Keratinocyte (primary cell): ENCODE measurements at regions not wholly inside any gene's neighbourhood (a gene's known extent, or its start where the extent isn't known, plus 50 kb on each side); places are given as distances from the start of the nearest gene placed in this dataset.
A peak's percentile ranks its signal among the peaks of the same experiment; 100 is the strongest.

Source experiments
- DNase-seq: peaks from one replicate; pipeline ENCODE4 v3.0.0-alpha.2; 2011; ENCODE audit warnings: low read depth, missing footprints, low spot score
- FAIRE-seq: peaks from 2 replicates; lab custom pipeline; 2011; peaks lifted over from hg19 to GRCh38; lab: Jason Lieb, UNC
- H2AFZ ChIP-seq: 2 replicates; pipeline ENCODE4 v1.6.0; 2012; ENCODE audit warnings: low read length, control low read depth, inconsistent platforms; ENCODE audit not compliant: control insufficient read depth
- H3K27ac ChIP-seq: 2 replicates; pipeline ENCODE4 v1.5.1; 2011; ENCODE audit warnings: low read length; ENCODE audit not compliant: control insufficient read depth, insufficient read depth
- H3K27me3 ChIP-seq: 3 replicates; pipeline ENCODE4 v1.6.0; 2011; ENCODE audit warnings: low read length; ENCODE audit not compliant: control insufficient read depth, insufficient read depth; ENCODE audit errors: extremely low read depth
- H3K36me3 ChIP-seq, 2 experiments: 2 replicates in 1 of 2; 3 replicates in 1 of 2; pipeline ENCODE4 v1.5.1; 2011; ENCODE audit warnings: low read length in 2 of 2, mild to moderate bottlenecking in 1 of 2; ENCODE audit not compliant: control insufficient read depth in 2 of 2, insufficient read depth in 2 of 2; ENCODE audit errors: extremely low read depth in 1 of 2
- H3K4me1 ChIP-seq: 3 replicates; pipeline ENCODE4 v1.5.1; 2011; ENCODE audit warnings: low read length; ENCODE audit not compliant: control insufficient read depth, insufficient read depth; ENCODE audit errors: extremely low read depth
- H3K4me2 ChIP-seq: 3 replicates; pipeline ENCODE4 v1.6.0; 2011; ENCODE audit warnings: low read depth, low read length; ENCODE audit not compliant: control insufficient read depth, insufficient read depth; ENCODE audit errors: extremely low read depth
- H3K4me3 ChIP-seq, 3 experiments: fragments of 200-600 bp in 1 of 3; sonication (generic) in 1 of 3; 2 replicates in 2 of 3; 3 replicates in 1 of 3; pipeline ENCODE4 v1.5.1; 2011 to 2016; ENCODE audit warnings: low read length in 3 of 3, mild to moderate bottlenecking in 3 of 3, control low read depth in 2 of 3, inconsistent platforms in 1 of 3, low read depth in 1 of 3, mixed read lengths in 1 of 3, mixed run types in 1 of 3, moderate library complexity in 1 of 3; ENCODE audit not compliant: control insufficient read depth in 2 of 3, insufficient read depth in 2 of 3; ENCODE audit errors: extremely low read depth in 1 of 3
- H3K79me2 ChIP-seq: 2 replicates; pipeline ENCODE4 v1.6.0; 2012; ENCODE audit warnings: low read length; ENCODE audit not compliant: control insufficient read depth, insufficient read depth
- H3K9ac ChIP-seq: 3 replicates; pipeline ENCODE4 v1.6.0; 2011; ENCODE audit warnings: low read length; ENCODE audit not compliant: control insufficient read depth, insufficient read depth; ENCODE audit errors: extremely low read depth
- H3K9me1 ChIP-seq: 3 replicates; pipeline ENCODE4 v1.6.0; 2011; ENCODE audit warnings: low read length; ENCODE audit not compliant: control insufficient read depth, insufficient read depth; ENCODE audit errors: extremely low read depth
- H3K9me3 ChIP-seq: 2 replicates; pipeline ENCODE4 v1.5.1; 2012; ENCODE audit warnings: low read depth, low read length; ENCODE audit not compliant: control insufficient read depth
- H4K20me1 ChIP-seq: 3 replicates; pipeline ENCODE4 v1.6.0; 2011; ENCODE audit warnings: low read length; ENCODE audit not compliant: control insufficient read depth, insufficient read depth; ENCODE audit errors: extremely low read depth
- EZH2 ChIP-seq: IDR thresholded peaks from one replicate; pipeline ENCODE4 v1.6.1; 2012; ENCODE audit warnings: inconsistent platforms, mild to moderate bottlenecking, low read length, moderate library complexity
- dilution Hi-C: fragments of 300-500 bp; cut with MboI; formaldehyde crosslinking; loops from one replicate; pipeline ENCODE4 v1.7.0; 2020; ENCODE audit warnings: low sequenced_read_pairs; ENCODE audit not compliant: extremely low pct_ligation_motif_present
- TF ChIP-seq, protein P1 (sequence below), 3 experiments: IDR thresholded peaks in 1 of 3; conservative IDR thresholded peaks in 1 of 3; optimal IDR thresholded peaks in 1 of 3; 2 replicates in 2 of 3; 3 replicates in 1 of 3; pipeline versions ENCODE3 to v1.5.1; 2011; ENCODE audit warnings: low read length in 3 of 3, mild to moderate bottlenecking in 3 of 3, moderate library complexity in 2 of 3, control low read depth in 1 of 3, inconsistent platforms in 1 of 3; ENCODE audit not compliant: insufficient read depth in 2 of 3; ENCODE audit errors: extremely low read depth in 1 of 3

DNA sequence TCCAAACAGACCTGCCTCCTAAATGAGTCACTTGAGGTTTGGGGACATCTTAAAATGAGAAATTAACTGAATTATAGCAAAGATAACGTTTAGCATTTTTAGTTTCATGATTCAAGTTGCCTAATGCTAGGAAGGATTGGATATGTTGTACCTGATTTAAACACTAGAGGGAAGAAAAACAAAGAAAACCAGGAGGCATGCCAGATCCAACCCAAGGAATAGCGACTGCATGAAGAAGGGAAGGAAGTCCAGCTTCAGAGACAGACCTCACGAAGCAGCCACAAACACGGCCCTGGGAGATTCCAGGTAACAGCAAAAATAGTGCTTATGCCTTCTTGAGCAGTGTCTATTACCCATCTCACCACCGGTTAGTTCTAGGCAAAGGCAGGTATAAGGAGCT is 499.9 kb upstream of the SPHKAP start:
- no peak for DNase-seq
- no peak for FAIRE-seq
- TF ChIP-seq, protein P1, sequence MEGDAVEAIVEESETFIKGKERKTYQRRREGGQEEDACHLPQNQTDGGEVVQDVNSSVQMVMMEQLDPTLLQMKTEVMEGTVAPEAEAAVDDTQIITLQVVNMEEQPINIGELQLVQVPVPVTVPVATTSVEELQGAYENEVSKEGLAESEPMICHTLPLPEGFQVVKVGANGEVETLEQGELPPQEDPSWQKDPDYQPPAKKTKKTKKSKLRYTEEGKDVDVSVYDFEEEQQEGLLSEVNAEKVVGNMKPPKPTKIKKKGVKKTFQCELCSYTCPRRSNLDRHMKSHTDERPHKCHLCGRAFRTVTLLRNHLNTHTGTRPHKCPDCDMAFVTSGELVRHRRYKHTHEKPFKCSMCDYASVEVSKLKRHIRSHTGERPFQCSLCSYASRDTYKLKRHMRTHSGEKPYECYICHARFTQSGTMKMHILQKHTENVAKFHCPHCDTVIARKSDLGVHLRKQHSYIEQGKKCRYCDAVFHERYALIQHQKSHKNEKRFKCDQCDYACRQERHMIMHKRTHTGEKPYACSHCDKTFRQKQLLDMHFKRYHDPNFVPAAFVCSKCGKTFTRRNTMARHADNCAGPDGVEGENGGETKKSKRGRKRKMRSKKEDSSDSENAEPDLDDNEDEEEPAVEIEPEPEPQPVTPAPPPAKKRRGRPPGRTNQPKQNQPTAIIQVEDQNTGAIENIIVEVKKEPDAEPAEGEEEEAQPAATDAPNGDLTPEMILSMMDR (optimal IDR thresholded peaks at IDR 0.05 in 1 of 3, IDR thresholded peaks at IDR 0.05 in 1 of 3, conservative IDR thresholded peaks at IDR 0.05 in 1 of 3; ENCODE audit: extremely low read depth in 1 of 3, insufficient read depth in 2 of 3, low read length in 3 of 3): peak; percentile 37 to 48 (median 40)
- TF ChIP-seq EZH2: no peak
- H3K4me3 ChIP-seq: no peak overlapping the region
- no peak overlapping the region for H3K27ac ChIP-seq
- no peaks in the 10 kb centered on the region for H3K27me3 ChIP-seq
- no peak overlapping the region for H3K4me2 ChIP-seq
- H2AFZ ChIP-seq: no peak overlapping the region
- no peaks in the 10 kb centered on the region for H3K79me2 ChIP-seq
- no peaks in the 10 kb centered on the region for H4K20me1 ChIP-seq
- no peaks in the 10 kb centered on the region for H3K36me3 ChIP-seq
- dilution Hi-C loops: no loop called here
- H3K9me3 ChIP-seq: no peaks in the 10 kb centered on the region
- no peak overlapping the region for H3K9ac ChIP-seq
- no peaks in the 10 kb centered on the region for H3K4me1 ChIP-seq
- no peaks in the 10 kb centered on the region for H3K9me1 ChIP-seq

DNA sequence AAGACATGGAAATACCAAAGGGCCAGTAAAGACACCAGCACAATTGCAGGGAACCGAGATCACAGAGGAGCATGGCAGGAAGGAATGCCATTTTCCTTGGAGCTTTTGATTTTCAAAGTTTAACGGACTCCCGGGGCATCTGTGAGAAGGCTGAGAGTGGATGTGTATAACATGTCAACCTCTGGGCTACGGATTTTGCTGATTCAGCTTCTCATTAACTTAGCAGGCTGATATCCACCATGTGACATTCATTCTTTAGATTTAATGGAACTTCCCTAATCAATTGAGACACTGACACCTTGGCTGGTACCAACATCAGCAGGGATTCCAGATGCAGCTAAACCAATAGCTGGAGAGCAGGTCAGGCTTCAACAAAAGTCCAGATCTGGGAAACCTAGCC is 496.6 kb upstream of the SPHKAP start:
- dilution Hi-C loops: no loop called here
- no peak for FAIRE-seq
- no peak for DNase-seq
- Histone ChIP-seq H3K9ac (no peak overlapping the region), H3K4me1 (no peaks in the 10 kb centered on the region), H3K9me1 (no peaks in the 10 kb centered on the region), H3K9me3 (no peaks in the 10 kb centered on the region), H2AFZ (no peak overlapping the region), H4K20me1 (no peaks in the 10 kb centered on the region), H3K4me2 (no peak overlapping the region), H3K27me3 (no peaks in the 10 kb centered on the region), H3K27ac (no peak overlapping the region), H3K79me2 (no peaks in the 10 kb centered on the region), H3K36me3 (no peaks in the 10 kb centered on the region), H3K4me3 (no peak overlapping the region)
- TF ChIP-seq, protein P1 (optimal IDR thresholded peaks at IDR 0.05 in 1 of 3, IDR thresholded peaks at IDR 0.05 in 1 of 3, conservative IDR thresholded peaks at IDR 0.05 in 1 of 3; ENCODE audit: extremely low read depth in 1 of 3, insufficient read depth in 2 of 3, low read length in 3 of 3): no peak
- TF ChIP-seq EZH2: no peak
